ENCODE measurements at regions not wholly inside any gene's neighbourhood (a gene's known extent, or its start where the extent isn't known, plus 50 kb on each side); places are given as distances from the start of the nearest gene placed in this dataset.

- TF ChIP-seq, protein P1, sequence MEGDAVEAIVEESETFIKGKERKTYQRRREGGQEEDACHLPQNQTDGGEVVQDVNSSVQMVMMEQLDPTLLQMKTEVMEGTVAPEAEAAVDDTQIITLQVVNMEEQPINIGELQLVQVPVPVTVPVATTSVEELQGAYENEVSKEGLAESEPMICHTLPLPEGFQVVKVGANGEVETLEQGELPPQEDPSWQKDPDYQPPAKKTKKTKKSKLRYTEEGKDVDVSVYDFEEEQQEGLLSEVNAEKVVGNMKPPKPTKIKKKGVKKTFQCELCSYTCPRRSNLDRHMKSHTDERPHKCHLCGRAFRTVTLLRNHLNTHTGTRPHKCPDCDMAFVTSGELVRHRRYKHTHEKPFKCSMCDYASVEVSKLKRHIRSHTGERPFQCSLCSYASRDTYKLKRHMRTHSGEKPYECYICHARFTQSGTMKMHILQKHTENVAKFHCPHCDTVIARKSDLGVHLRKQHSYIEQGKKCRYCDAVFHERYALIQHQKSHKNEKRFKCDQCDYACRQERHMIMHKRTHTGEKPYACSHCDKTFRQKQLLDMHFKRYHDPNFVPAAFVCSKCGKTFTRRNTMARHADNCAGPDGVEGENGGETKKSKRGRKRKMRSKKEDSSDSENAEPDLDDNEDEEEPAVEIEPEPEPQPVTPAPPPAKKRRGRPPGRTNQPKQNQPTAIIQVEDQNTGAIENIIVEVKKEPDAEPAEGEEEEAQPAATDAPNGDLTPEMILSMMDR (IDR thresholded peaks at IDR 0.05; ENCODE audit: poor library complexity): no peak
- TF ChIP-seq EZH2 (IDR thresholded peaks at IDR 0.05; ENCODE audit: borderline replicate concordance): no peak
Measured at GRCh38 chr4:122531514-122531913, 75.0 kb upstream of the IL2 start.

Measured in hepatocyte (in vitro differentiated cells).